AG04449 (cell line): ENCODE measurements at regions not wholly inside any gene's neighbourhood (a gene's known extent, or its start where the extent isn't known, plus 50 kb on each side); places are given as distances from the start of the nearest gene placed in this dataset.

Source experiments
- CTCF ChIA-PET: fragments of 350-600 bp; formaldehyde crosslinking; extraction: SDS; loops from one replicate; lab custom pipeline; 2021; ENCODE audit warnings: antibody characterized with exemption; lab: Yijun Ruan, JAX
- POLR2A ChIA-PET: fragments of 400-600, 350-600 bp; formaldehyde crosslinking; extraction: SDS; loops from one replicate; lab custom pipeline; 2020; ENCODE audit warnings: antibody characterized with exemption, inconsistent platforms; lab: Yijun Ruan, JAX
- DNase-seq: peaks from one replicate; pipeline ENCODE4 v3.0.0-alpha.2; 2010; ENCODE audit warnings: low read depth, low spot score
- H3K4me3 ChIP-seq: 2 replicates; pipeline ENCODE4 v1.5.1; 2011; ENCODE audit warnings: low read depth, mild to moderate bottlenecking, control low read depth, low read length
- TF ChIP-seq, protein P1 (sequence below): IDR thresholded peaks from one replicate; pipeline ENCODE4 v1.5.1; 2011; ENCODE audit warnings: mild to moderate bottlenecking, moderate library complexity, low read length, control low read depth, inconsistent platforms; ENCODE audit not compliant: insufficient read depth; ENCODE audit errors: missing control alignments

DNA sequence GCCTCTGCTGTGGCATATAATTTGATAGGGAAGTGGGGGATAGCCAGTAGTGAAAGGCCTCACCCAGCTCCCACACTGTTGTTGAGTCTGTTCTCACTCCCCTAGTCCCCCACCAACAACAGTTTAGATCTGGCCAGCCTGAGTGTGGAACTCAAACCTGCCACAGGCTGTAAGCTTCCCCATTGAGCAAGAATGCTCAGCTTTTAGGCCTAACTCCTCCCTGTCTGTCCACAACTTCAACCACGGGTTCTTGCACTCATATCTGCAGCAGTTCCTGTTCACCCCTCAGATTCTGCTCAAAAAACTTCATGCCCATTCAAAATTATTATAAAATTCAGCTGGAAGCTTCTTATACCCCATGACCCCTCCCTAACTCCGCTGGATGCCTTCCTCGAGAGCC is 975.1 kb downstream of the NSUN3 start:
- ChIA-PET POLR2A (no interaction called here), CTCF (no interaction called here)
- DNase-seq, result no peak
- no peak overlapping the region for H3K4me3 ChIP-seq
- TF ChIP-seq, protein P1, sequence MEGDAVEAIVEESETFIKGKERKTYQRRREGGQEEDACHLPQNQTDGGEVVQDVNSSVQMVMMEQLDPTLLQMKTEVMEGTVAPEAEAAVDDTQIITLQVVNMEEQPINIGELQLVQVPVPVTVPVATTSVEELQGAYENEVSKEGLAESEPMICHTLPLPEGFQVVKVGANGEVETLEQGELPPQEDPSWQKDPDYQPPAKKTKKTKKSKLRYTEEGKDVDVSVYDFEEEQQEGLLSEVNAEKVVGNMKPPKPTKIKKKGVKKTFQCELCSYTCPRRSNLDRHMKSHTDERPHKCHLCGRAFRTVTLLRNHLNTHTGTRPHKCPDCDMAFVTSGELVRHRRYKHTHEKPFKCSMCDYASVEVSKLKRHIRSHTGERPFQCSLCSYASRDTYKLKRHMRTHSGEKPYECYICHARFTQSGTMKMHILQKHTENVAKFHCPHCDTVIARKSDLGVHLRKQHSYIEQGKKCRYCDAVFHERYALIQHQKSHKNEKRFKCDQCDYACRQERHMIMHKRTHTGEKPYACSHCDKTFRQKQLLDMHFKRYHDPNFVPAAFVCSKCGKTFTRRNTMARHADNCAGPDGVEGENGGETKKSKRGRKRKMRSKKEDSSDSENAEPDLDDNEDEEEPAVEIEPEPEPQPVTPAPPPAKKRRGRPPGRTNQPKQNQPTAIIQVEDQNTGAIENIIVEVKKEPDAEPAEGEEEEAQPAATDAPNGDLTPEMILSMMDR, result no peak

DNA sequence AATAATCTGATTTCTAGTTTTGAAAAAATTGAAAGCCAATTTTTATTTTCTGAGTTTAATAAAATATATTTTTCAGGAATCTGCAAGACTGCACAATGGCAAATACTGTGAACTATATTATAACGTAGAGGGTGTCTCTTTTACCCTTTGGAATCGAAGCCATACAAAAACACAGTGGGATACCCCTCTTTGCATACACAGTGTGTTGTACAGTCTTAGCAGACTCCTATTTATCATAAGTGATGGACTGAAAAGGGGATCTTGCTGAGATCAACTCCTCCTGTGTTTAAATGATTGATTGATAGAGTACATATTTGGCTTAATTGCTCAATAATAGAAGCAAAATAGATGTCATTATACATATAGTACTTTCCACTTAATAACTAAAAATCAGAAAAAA is 981.2 kb downstream of the NSUN3 start:
- no peak overlapping the region for H3K4me3 ChIP-seq
- no peak for DNase-seq

DNA sequence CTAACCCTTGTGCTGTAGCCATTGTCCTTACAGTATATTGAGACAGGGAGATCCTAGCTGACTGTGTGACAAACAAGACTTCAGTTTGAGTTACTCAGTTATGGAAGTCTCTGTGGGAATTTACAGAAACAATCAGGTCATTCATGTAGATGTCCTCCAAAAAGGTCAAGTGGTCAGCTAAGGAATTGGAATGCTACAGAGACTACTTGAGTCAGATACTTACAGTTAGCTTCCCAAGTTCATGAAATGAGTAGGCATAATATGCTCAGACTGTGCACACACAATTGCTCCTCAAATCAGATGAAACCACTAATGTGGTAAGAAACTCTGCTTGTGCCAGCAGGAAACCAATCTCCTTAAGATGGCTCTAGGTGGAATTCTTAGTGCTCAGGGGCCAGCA is 985.7 kb downstream of the NSUN3 start:
- ChIA-PET CTCF (no interaction called here), POLR2A (no interaction called here)
- H3K4me3 ChIP-seq, result no peak overlapping the region
- no peak for DNase-seq
- TF ChIP-seq, protein P1, result no peak

More for the DNA sequence above, 981.2 kb downstream of the NSUN3 start:
- ChIA-PET CTCF (no interaction called here), POLR2A (no interaction called here)
- TF ChIP-seq, protein P1, result no peak

DNA sequence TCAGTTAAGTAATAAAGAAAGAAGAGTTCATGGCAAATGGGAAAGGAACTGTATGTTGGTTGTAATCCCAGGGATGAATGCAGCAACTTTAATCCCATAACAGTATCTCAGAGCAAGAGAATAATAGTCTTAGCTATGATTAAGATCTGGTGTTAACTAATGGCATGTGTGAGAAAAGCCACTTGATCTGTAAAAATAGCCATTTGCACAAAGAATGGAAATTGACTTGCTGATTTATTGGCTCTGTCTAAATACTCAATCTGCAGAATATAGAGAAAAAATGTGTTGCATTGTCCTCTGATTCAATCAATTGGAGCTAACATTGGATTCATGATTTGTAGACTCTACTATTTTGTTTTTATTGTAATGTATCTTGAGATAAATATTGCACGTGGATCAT is 987.0 kb downstream of the NSUN3 start:
- POLR2A ChIA-PET, result no interaction called here
- CTCF ChIA-PET, result no interaction called here
- TF ChIP-seq, protein P1, result no peak
- no peak overlapping the region for H3K4me3 ChIP-seq
- no peak for DNase-seq

DNA sequence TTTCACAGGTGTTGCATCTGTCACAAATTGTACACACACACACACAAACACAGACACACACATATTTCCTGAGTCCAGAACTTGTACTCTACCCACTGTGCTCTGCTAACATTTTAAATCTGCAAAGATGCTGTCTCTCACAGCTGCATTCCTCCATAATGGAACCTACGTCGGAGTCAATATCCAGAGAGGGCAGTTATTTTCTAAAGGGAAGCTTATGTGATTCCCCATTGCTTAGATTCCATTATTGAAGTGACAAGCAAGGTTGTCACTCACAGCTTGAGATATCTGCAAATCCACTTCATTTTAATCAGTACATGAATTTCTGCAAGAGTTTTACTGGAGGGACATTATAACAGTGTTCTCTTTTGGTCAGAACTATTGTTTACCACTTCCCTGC is 992.4 kb downstream of the NSUN3 start:
- TF ChIP-seq, protein P1, result no peak
- ChIA-PET POLR2A (no interaction called here), CTCF (no interaction called here)

DNA sequence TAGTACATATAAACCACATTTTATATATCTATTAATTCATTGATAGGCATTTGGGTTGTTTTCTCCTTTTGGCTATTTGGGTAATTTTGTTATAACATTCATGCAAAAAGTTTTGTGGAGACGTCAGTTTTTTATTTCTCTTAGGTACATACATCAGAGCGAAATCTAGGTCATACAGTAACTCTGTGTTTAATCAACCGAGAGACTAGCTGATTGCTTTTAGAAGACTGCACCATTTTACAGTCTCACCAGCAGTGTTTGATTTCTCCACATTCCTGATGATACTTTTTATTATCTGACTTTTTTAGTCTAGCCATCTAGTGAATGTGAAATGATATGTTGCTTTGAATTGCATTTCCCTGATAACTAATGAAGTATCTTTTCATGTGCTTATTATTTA is 1019.3 kb downstream of the NSUN3 start:
- no peak overlapping the region for H3K4me3 ChIP-seq
- POLR2A ChIA-PET, result no interaction called here
- TF ChIP-seq, protein P1, result no peak
- CTCF ChIA-PET, result no interaction called here
- no peak for DNase-seq

More for the DNA sequence above, 992.4 kb downstream of the NSUN3 start:
- no peak for DNase-seq
- H3K4me3 ChIP-seq, result no peak overlapping the region

DNA sequence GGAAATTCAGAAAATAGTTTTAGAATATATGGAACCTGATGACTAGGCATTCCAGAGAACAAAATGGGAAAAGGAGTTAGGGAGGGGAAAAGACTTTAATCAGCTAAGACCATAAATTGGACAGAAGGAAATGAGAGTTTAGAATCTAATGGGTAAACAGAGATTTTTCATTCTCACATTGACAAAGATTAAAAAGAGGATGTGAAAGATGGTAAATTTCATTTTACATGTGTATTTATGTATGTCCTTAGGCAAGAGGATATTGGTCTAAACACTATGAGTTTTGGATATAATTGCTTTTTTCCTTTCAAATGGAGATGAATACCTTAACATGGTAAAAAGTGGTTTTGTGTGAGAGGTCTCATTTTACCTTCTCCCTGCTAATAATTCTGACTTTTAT is 1021.9 kb downstream of the NSUN3 start:
- CTCF ChIA-PET, result no interaction called here
- TF ChIP-seq, protein P1, result no peak
- no peak for DNase-seq
- no peak overlapping the region for H3K4me3 ChIP-seq
- POLR2A ChIA-PET, result no interaction called here
